Activated T-helper 1 cell treated with Interleukin-2 at 50 U/mL for 16 hours (primary cell): ENCODE measurements at regions not wholly inside any gene's neighbourhood (a gene's known extent, or its start where the extent isn't known, plus 50 kb on each side); places are given as distances from the start of the nearest gene placed in this dataset.
"Not testable (repeated sequence)": the region's sequence is repeated elsewhere in the genome, so short reads cannot be mapped to it uniquely, and the experiment has no call there.

ENCODE experiments used
- DNase-seq: peaks from one replicate; pipeline ENCODE4 v3.0.0-alpha.2; 2020; ENCODE audit warnings: low read depth

- DNase-seq, result peak; percentile 43
These were observed 132.3 kb upstream of the C11orf58 start for GRCh38 chr11:16605894-16606783.

- DNase-seq, result no peak
These were observed 133.0 kb upstream of the C11orf58 start for GRCh38 chr11:16605389-16605893.

DNA sequence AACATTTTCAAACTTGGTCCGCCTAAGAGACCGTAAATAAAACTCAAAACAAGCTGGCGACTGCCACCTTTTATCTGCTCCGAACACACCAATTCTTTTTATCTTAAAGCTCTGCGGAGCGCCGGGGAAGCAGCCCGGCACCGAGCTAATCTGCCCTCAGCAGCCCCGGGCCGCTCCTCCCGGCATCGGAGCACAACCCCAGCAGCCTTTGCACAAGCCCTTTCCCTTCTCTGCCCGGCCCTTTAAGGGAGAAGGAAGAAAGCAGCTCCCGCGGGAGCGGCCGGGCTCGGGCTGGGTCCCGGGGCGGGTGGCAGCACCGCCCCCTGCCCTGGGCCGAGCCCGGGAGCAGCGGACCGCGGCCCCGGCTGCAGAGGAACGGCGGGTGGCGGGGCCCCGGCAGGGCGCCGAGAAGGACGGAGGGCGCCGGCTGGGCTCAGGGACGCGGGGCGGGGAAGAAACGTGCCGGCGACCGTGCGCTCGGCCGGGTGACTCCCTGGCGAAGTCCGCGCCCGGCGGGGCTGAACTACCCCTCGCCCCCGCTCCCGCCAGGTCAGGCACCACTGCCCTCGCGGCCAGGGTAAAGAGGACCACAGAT lies 133.6 kb upstream of the C11orf58 start:
- no peak for DNase-seq

DNA sequence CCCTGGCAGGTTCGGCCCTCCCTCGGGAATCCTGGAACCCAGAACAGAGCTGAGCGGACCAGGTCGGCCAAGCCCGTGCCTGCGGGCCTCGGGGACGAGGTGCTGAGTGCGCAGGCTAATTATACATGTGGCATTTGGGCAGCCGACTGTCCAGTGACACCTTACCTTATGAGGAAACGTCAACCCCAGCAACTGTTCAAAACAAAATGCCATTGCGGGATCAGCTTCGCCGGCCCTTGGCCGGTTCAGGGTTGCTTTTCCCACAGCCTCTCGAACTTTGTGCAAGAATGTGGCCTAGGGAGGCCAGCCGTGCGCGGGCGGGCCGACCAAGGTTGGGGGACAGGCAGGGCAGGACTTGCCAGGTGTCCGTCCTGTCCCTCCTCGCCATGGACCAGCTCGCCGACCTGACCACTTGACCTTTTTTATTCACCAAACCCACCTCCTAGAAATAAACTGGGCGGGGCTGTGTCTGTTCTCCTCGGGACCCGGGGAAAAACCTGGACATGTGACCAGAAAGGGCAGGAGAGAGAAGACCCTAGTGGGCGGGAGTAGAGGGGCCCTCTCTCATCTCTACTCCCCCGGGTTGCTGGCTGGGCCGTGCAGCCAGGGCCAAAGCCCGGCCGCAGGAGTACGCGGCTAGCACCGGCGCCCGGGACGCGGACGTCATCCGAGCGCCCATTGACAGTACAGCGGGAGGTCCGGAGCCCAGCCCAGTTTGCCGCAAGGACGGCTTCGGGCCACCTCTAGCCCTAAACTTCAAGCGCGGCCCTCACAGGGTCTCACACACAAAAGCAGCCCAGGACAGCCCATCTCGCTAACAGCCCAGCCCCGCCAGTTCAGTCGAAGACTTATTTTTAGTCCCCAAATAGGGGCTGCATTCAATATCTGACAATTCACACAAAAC lies 134.3 kb upstream of the C11orf58 start:
- DNase-seq, result no peak

GRCh38 chr11:16603245-16603644 lies 135.2 kb upstream of the C11orf58 start:
- DNase-seq, result no peak

DNA sequence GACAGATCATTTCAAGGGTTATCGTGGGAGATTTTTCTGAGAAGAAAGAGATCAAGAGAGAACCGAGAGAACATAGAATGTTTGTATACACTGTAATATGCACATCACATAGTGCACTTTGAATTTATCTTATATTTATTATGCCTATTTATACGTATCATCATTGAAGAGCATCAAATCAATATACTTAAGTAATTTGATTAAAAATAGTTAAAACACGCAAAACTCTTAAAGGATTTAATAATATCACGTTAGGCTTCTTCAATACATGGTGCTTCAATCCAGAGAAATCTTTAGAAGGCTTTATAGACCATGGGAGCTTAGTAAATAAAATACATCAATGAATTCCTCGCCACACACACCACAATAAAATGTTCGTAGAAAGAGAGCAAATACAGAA lies 139.5 kb upstream of the C11orf58 start:
- no peak for DNase-seq

DNA sequence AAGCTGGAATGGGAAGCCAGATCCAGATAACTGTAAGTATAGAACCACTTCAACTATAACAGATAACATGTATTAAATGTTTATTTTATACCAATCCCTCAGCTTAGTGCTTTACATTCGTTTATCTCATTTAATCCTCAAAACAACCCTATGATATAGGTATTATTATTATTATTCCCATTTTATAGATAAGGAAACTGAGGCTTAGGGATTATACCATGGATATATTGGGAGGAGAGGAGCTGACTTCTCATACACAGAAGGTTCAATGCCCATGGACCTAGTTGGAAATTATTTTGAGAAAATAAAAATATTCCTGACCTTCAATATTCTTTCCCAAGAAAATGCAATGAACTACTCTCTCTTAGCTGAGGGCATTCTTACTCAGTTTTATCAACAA lies 140.4 kb upstream of the C11orf58 start:
- DNase-seq, result no peak

GRCh38 chr11:16596231-16596630 lies 142.2 kb upstream of the C11orf58 start:
- no peak for DNase-seq

DNA sequence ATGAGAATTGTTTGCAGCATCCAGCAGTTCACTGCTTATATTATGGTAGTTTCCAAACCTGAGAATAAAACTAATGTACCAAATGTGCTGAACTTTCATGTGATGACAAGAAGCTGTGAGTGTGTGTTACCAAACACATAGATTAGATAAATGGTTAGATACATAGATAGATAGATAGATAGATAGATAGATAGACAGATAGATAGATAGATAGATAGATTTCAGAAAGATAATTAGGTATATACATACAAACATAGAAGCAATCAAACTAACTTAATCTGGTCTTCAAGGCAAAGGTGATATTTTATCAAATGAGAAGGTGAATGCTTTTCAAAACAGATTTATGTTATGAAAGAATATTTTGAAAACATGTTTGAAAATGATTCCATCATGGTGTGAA lies 147.3 kb upstream of the C11orf58 start:
- no peak for DNase-seq

GRCh38 chr11:16587670-16588069 lies 150.8 kb upstream of the C11orf58 start:
- DNase-seq, result no peak

- DNase-seq, result no peak
These were observed 153.9 kb upstream of the C11orf58 start for GRCh38 chr11:16584569-16584968.

DNA sequence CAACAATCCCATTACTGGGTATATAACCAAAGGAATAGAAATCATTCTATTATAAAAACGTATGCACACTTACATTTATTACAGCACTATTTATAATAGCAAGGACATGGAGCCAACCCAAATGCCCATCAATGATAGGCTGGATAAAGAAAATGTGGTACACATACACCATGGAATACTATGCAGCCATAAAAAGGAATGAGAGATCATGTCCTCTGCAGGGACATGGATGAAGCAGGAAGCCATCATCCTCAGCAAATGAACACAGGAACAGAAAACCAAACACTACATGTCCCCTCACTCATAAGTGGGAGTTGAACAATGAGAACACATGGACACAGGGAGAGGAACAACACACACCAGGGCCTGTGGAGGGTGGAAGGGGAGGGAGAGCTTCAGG lies 157.4 kb upstream of the C11orf58 start:
- DNase-seq, result not testable (repeated sequence)

DNA sequence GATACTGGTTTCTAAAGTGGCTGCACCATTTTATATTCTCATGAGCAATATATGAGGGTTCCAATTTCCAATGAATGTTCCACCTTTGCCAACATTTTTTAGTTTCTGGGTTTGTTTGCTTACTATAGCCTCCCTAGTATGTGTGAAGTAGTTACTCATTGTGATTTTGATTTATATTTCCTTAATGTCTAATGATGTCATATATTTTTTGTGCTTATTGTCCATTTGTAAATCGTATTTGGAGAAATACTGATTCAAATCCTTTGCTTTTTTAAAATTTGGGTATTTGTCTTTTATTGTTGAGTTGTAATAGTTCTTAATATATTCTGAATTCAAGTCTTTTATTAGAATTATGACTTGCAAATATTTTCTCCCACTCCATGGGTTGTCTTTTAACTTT lies 161.0 kb upstream of the C11orf58 start:
- no peak for DNase-seq

DNA sequence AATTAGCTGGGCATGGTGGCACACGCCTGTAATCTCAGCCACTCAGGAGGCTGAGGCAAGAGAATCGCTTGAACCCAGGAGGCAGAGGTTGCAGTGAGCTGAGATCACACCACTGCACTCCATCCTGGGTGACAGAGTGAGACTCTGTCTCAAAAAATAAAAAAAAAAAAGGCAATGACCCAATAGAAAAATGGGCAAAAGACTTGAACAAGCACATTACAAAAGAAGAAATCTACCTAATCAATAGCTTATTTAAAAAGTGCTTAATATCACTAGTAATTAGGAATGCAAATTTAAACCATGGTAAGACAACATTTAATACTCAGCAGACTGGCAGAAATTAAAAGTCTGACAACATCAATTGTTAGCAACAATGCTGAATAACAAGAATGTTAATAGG lies 163.6 kb upstream of the C11orf58 start:
- DNase-seq, result not testable (repeated sequence)

GRCh38 chr11:16572945-16573344 lies 165.5 kb upstream of the C11orf58 start:
- DNase-seq, result no peak

DNA sequence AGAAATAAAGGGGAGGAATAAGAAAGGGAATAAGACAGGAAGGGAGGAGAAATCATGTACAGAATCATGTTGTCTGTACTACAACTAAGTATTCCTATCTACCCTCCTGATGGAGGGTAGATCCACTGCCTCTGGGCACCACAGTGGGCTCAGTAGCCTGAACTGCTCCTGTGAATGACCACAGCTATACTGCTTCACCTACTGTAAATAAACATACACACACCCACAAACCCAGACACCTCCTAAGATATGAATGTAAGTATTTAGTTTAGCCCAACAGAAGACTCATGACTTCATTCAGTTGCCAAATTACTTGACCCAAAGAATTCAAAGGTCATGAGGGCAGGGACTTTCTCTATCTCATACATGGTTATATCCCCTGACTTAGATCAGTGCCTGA lies 177.3 kb upstream of the C11orf58 start:
- no peak for DNase-seq

DNA sequence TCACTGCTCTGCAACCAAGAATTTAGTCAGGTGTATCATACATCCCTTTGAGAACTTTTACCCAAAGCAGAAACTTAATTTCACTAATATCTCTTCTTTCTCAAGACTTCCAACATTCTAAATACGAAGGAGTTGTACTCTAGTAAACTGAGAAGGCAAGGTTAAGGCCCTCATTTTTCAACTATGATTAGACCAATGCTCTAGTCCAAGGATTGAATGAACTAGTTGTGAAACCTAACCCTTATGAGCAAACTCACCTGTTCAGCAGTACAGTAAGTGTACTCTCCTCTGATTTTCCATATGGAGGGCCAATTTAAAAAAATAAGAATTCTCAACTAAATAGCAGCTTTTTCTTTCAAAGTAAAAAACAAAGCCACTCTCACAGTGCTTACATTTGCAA lies 180.0 kb upstream of the C11orf58 start:
- no peak for DNase-seq

DNA sequence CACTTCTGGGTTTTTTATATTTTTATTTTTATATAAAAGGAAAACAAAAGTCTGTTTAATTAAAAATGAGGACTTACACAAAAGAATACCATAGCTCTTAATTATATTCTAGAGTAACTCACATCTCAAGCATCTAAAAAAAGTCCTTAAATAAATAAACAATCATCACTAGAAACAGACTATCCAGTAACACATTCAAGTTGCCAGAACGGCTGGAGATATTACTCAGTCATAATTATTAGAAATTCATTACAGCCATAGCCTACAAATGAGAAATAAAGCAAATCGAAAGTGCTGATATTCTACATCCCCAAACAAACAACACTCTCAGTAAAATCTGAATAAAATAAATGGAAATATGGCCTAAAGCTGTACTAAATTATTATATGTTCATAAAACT lies 182.5 kb upstream of the C11orf58 start:
- no peak for DNase-seq

DNA sequence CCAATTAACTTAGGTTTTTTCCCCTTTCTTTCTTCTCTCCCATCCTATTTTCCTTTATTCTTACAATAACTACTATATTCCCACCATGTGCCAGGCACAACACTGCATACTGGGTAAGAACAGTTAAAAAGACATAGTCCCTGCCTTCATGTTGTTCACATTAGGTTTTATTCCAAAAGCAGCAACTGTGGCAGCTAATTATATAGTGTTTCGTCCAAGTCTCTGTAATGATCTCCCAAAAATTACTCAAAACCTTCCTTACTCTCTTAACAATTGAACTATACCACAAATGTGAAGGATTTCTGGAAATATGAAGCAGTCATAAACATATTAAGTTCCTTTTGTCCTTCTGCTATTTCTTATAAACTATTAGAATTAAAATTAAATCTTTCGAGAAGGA lies 184.1 kb upstream of the C11orf58 start:
- DNase-seq, result no peak

DNA sequence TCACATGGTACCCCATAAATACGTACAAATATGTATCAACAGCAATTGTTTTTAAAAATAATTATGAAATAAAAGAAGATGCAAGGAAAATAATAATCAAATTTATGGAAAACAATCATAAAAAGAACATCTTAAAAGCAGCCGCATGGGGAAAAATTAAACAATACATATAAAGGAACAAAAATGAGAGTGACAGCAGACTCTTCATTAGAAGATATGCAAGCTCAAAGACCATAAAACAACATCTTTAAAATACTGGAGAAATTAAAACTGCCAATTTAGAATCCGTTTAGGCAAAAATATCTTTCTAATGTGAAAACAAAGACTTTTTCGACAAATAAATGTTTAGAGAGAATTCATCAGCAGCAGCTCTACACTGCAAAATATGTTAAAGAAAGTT lies 190.6 kb upstream of the C11orf58 start:
- DNase-seq, result no peak

DNA sequence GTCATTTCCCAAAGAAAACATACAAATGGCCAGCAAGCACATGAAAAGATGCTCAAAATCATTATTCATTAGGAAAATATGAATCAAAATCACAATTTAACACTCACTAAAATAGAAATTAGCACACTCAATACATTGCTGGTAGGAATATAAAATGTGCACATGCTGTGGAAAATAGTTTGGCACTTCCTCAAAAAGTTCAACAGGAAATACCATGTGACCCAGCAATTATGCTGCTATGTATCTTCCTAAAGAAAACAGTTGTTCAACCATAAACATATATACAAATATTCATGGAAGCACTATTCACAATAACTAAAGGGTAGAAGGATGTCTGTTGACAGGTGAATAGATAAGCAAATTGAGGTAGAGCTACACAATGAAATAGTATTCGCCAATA lies 187.3 kb upstream of the SOX6 start:
- no peak for DNase-seq

DNA sequence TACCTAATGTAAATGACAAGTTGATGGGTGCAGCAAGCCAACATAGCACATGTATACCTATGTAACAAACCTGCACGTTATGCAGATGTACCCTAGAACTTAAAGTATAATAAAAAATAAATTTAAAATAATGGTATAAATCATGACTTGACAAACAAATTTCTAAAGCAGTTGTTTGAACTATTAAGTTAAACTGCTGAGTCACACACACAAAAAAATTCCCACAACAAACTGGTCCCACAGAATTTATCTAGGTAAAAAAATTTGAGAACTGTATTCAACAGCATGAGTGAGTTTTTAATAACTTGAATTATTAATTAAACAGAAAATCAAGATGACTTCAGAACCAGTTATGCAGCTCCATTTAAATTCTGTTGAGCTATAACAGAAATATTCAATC lies 186.0 kb upstream of the SOX6 start:
- DNase-seq, result no peak

- DNase-seq, result no peak
These were observed 180.2 kb upstream of the SOX6 start for GRCh38 chr11:16536513-16536912.
